HG03558 (cell line): ENCODE measurements at regions not wholly inside any gene's neighbourhood (a gene's known extent, or its start where the extent isn't known, plus 50 kb on each side); places are given as distances from the start of the nearest gene placed in this dataset.
"Not testable (repeated sequence)": the region's sequence is repeated elsewhere in the genome, so short reads cannot be mapped to it uniquely, and the experiment has no call there.

ENCODE experiments used
- ATAC-seq: cut with Tn5 transposase; IDR thresholded peaks from one replicate; pipeline ENCODE4 v1.9.1; 2021; ENCODE audit warnings: moderate number of reproducible peaks; ENCODE audit not compliant: unreplicated experiment; ENCODE audit errors: extremely low read depth

DNA sequence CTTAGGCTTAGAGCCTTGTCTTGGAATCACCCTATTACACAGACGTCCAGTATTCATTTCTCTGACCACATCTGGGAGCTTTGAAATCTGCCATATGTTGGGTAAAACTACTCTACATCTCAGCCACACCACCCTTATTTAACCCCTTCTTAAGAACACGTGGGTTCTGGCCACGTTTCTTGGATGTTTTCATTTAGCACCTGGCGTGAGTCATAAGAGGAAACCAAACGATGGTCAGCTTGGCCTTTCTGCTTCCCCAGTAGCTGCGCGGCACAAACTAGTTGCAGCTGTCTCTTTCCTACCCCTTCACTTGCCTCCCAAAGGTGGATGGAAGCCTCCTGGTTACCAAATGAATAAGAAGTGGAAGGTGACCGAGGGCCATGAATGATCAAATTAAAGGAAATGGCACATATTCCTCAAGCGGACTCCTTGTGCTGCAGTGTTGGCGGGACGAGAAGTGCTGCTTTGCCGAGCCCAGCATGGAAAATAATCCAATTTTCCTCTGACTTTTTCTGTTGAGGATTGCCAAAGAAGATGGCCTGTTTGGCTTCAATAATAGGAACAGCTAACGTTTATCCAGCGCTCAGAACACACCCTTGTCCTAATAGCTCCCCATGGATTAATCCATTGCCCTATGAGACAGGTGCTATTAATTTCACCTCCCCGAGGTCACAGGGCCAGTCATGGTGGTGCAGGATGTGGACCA is 154.1 kb downstream of the ZNF664 start:
- peak; percentile 32 for ATAC-seq

DNA sequence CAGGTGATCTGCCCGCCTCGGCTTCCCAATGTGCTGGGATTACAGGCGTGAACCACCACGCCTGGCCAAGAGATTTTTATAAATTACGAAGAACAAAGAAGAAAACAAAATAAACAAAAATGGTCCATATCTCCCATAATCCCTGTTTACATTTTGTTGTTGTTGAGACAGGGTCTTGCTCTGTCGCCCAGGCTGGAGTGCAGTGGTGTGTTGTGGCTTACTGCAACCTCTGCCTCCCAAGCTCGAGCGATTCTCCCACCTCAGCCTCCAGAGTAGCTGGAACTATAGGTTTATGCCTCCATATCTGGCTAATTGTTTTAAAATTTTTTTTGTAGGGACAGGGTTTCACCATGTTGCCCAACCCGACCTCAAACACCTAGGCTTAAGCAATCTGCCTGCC is 156.1 kb downstream of the ZNF664 start:
- ATAC-seq: no peak

DNA sequence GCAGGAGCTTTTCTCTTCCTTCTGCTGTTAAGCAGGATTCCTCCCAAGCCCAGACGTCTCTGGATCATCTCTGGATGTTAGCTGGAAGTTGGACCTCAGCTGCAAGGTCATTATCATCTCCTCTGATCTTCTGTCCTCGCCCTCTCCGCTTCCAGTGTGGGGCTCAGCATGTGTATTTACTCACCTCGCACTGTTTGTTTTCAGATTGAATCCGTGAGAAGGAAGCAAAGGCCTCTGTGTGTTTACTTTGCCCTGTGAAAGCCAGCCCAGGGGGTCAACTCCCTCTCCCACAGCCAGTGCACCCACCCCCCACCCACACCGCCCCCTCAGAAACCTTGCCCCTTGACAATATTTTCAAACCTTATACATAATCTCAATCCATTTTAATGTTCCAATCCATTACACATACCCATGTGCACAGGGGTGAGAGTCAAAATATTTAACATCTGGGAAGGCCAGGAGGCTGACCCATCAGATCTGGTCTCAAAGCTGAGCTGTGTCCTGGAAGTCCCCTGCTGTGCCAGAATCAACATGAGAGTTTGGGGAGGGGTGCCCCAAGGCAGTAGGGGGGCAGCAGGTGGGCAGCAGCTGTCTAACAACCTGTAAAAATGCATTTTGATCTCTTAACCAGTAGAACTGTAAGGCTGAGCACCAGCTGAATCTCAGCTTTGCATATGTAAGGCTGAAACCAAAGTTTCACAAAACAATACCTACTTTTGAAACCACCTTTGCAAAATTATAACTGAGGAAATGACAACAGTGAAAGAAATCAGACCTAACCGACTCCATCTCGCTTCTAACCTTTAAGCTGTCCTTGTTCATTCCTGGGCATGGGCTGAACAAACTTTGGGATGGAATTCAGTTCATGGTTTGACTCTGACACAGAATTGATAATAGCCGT is 157.9 kb downstream of the ZNF664 start:
- ATAC-seq: peak; percentile 33

DNA sequence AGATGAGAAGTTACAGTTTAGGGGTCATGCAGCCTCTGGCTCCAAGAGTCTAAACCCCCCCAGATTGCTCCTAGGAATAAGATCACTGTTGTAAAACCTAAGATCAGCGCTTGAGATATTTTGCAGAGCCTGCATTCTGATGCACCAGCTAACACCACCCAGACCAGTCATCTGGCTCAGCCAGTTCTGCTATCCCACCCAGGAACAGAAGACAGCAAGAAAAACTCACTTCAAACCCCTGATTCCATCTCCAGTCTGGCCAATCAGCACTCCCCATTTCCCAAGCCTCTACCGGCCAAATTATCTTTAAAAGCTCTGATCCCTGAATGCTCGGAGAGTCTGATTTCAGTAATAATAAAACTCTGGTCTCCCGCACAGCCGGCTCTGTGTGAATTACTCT is 158.6 kb downstream of the ZNF664 start:
- no peak for ATAC-seq

DNA sequence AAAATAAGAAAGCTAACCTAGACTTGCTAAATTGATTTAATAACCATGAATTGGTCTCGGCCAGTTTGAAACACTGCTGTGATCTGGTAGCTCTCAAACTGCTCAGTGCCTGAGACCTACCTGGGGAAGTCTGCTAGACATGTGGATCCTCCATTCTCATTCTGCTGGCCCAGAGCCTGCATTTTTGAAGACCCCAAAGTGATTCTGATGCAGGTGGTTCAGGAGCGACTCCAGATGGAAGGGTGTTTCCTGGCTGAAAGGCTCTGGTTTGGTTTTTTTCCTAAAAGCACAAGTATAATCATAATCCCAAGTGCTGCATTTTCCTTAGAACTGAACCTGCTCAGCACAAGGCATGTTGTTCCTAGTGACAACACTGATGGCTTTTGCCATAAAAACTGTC is 159.5 kb downstream of the ZNF664 start:
- ATAC-seq: no peak

DNA sequence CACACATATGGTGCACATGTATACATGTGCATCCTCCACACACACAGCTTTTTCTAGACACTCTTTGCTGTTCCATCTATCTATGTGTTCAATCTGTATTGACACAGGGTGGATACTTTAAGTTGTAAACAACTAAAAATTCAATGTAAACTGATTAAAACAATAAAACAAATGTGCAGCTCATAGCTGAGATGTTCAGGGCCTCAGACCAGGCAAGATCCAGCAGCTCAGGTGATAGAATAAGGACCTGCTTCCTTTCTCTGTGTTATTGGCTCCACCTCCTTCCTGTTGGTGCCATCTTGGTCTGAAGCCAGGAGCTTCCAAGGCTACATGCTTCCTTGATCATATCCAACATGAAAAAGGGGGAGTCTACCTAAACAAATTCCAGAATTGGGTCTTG is 158.1 kb upstream of the RFLNA start:
- ATAC-seq: no peak

DNA sequence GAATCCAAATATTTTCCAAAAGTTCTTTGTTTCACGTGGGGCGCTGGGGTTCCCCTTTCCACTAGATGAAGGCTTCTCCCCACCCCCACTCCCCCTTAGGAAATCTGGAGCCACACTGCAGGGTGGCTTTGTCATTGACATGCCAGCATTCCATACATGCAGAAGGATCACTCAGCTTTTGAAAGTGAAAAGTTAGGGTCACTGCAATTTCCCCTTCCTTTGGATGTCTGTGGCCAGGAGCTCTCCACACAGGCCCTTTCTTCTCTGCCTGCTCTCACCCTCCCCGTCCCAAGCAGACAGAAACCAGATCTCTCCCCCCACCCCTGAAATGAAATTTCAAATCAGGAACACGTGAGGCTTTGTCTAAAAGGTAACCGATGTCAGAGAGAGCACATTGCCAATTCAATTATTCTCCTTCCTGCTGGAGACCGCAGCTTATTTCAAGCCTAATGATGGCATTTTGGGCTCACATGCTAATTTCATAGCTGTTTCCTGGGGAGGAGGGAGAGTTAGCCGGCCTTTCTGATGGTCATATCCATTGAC is 153.9 kb upstream of the RFLNA start:
- no peak for ATAC-seq

DNA sequence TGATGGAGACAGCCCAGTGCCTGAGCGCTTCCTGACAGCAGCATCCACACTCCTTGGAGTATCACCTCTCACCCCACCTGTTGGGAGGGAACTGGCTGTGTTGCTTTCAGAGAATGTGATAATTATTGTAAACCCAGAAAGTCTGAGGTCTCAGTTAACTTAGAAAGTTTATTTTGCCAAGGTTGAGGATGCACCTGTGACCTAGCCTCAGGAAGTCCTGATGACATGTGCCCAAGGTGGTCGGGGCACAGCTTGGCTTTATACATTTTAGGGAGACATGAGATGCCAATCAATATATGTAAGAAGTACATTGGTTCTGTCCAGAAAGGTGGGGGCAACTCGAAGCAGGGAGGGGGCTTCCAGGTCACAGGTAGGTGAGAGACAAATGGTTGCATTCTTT is 153.3 kb upstream of the RFLNA start:
- not testable (repeated sequence) for ATAC-seq

DNA sequence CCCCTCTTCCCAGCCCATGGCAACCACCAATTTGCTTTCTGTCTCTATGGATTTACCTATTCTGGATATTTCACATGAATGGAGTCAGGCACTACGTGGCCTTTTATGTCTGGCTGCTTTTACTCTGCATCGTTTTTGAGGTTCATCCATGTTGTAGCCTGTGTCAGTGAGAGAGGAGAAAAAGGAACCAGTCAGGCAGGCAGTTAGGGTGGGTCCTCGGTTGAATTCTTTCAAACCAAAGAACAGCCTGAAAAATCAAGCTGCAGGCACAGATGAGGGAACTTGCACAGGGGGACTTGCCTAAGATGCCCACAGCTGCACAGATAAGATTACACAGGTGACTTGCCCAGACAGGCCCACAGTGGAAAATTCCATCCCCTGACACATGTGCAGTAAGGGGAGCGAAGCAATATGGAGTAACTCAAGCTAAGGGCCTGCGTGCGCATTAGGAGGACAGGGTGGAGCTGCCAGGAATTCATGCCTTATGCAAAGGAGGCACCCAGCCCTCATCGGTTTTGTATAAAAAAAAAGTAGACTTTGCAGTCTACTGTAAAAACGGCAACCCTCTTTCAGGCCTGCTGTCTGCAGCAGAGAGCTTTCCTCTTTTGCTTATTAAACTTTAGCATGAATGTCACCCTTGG is 152.4 kb upstream of the RFLNA start:
- ATAC-seq: no peak

DNA sequence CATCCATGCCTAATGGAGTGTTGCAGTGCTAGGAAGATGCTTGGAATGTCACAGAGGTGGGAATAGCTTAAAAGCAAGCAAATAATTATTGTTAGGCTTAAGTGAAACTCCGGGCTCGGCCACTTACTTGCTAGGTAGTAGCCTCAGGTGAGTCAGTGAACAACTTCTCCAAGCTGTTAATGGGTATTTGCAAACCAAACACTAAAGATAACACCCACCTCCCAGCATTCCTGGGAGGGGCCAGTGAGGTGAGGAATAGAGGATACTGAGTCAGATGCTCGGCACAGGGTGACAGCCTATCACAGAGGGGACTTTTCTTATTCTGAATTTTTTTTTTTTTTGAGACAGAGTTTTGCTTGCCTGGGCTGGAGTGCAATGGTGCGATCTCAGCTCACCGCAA is 151.2 kb upstream of the RFLNA start:
- ATAC-seq: no peak

DNA sequence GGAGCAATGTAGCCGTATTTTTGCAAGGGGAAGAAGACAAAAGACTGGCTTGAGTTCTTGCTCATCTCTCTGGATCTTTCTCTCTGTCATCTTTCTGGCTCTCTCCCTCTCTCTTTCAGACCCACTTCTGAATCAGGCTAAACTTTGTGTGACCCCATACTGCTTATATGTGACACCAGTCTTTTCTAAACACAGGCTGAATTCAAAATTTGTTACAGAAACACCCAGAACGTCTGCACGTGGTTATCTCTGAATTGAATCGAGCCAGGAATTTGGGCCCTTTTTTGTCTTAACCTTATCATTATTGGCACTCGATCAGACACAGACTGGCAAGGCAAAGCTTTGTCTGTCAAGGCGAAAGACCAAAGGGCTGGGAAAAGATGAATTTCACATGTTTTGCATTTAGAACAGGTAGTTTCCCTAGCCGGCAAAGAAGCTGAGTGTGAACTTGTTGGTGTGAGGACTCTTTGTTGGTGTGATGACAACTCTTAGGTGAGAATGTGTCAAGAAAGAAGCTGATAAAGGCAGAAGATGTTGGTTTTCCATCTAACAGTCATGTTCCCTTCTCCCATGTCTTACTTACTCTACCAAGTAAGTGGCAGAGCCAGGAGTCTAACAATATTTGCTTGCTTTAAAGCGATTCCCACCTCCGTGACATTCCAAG is 150.2 kb upstream of the RFLNA start:
- no peak for ATAC-seq

DNA sequence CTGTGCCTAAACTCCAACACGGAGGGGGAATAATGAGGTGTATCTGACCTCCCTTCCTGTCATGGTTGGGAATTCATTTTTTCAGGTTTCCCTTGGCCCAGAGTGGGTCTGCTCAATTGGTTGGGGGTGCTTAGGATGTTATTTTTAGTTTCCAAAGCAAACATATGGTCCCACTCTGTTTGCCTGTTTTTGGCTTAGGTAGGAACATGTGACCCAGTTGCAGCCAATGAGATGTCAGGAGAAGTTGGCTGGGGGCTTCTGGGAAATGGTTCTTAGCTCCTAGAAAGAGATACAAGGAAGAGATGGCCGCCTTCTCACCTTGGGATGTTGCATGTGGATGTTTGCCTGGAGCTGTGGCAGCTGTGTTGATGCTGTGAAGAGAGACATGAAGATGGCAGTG is 147.9 kb upstream of the RFLNA start:
- ATAC-seq: no peak

DNA sequence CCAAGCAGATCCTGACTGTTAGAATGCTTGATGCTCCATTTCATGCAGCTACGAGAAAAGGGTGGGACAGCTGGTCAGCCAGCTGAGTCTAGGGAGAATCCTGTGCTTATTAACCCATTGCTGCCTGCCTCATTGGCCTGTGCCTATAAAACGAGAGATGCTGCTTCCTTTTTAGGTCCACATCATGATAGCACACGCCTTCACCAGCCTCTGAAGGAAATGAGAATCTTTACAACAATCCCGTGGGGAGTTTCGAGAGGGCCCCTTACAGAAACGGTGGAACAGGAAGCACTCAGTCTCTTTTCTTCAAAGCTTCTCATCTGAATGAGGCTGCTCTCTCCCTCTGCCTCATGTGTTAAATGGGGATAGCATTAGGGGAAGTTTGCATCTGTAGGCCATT is 147.3 kb upstream of the RFLNA start:
- ATAC-seq: no peak

DNA sequence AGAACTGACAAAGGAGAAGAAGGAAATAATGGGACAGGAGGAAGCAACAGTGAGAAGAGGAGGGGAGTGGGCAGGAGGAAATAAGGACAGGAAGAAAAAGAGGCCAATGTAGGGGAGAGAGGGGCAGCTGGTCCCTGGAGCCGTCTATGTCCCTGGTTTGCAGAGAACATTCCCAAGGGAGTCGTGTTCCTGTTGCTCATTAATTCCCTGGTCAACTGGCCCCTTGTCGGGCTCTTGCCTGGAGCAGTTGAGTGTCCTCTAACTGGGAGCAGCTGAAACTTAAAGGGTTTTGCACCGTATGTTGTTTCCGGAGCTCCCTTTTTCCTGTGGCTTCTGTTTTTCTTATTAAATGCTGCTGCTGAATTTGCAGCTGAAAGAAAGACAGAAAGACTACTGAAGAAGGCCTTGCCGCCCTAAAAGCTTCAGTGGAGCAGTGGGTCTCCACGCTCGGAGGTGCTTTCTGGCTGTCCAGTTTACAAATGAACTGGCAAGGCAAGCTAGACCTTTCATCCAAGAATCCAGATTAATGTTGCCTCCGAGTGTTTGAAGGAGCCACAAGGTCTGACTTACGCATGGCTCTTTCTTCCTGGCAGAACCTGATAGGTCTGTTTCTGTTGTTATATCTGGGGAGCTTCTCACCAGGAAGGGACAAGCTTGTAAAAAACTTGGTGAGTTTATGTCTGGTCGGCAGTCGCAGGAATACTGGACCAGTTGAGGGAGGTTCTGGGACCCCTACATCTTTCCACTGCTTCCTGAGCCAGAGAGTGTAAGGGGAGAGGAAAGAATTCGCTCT is 146.2 kb upstream of the RFLNA start:
- no peak for ATAC-seq

DNA sequence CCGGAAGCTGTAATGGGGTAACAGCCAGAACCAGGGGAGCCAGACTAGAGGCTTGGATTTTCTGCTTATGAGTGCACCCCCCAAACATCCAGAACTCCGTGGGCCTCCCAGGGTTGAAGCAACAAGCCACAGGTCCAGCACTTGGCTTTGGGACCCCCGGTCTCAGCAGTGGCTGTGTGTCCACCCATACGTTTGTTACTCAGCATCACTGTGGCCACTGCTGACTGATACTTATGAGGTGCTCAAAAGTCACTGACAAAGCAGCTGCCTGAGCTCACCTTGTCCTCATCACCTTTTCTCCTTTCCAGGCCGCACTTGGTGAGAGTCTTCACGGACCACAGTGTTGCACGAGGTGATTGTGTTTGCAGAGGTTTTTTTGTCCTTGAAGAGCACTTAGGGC is 145.6 kb upstream of the RFLNA start:
- no peak for ATAC-seq

DNA sequence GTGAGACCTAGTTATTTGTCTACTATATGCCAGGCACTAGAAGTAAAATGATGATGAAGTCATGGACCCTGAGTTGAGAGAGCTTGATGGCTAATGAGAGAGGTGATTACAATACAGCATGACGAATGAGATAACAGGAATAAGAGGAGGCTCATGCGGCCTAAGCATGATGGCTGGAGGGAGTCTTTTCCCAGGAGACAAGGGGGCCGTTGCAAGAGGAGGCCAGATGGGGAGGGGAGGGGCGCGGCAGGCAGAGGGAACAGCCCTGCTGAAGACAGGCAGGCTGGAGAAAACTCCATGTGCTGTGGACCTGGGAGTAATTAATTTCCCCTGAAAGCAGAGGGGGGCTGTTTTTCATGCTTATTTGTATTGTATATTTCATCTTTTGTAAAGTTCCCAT is 144.7 kb upstream of the RFLNA start:
- no peak for ATAC-seq

DNA sequence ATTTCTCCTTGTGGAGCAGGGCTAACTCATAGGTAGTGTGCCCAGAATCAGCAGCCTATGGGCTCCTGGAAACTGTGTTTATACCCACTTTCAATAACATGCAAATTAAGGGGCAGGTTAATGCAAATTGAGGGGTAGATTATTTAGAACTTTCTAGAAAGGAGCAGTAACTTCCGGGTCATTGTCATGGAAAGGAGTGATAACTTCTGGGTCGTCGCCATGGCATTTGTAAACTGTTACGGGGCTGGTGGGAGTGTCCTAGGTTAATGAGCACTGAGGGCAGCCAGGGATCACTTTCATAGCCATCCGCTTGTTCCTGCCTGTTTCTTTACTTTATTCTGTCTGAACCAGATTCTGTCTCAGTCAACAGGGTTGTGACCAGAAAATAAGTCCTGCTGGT is 143.3 kb upstream of the RFLNA start:
- ATAC-seq: no peak

DNA sequence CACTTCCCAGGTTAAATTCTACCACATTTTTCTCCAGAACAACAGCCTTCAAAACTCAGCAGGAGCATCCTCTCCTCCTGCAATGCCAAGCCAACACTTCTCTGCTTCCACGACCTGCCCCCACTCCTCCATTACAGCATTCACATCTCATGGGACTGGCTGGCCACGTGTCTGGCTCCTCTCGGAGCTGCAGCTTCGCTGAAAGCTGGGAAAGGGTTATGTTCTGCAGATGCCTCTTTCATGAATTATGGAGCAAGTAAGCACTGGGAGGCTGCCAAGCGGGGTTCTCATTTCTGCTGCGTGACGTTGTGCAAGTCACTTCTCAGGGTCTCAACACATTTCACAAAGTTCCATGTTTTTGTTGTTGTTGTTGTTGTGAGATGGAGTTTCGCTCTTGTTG is 142.2 kb upstream of the RFLNA start:
- no peak for ATAC-seq

DNA sequence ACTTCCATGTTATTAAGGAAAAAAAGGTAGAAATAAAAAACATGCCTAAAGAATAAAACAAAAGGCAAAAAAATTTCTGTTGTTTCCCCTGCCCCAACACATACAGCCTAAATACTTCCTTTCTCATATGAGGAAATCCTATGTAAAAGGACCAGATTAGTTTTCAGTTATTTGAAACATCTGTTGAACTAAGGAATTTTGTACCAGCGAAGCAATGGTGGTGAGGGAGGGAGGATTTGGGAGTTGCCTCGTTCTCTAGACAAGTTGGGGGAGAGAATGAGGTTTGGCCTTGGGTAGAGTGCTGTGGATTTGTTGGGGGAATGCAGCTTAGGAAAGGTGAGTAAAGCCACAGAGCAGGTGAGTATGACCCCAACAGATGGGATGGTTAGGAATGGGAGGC is 141.5 kb upstream of the RFLNA start:
- no peak for ATAC-seq

DNA sequence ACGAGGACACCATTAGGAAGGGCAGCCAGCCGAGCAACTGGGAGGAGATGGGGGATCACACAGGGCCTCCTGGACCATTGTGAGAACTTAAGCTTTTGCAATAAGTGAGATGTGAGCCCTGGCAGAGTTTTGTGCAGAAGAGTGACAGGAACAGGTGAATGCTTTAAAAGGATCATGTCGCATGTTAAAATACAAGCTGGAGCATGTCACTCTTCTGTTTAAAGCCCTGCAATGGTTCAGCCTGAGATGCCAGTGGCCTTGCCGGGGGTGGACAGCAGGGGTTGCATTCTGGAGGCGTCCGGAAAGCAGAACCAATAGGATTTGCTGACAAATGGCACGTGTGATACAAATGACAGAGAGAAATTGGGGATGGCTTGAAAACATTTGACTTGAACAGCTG is 137.5 kb upstream of the RFLNA start:
- no peak for ATAC-seq
